Stimulated activated CD4-positive, alpha-beta T cell treated with anti-CD3 and anti-CD28 coated beads, Interleukin-15, amount 100 ng/mL, for 24 hours (primary cell): ENCODE measurements at regions not wholly inside any gene's neighbourhood (a gene's known extent, or its start where the extent isn't known, plus 50 kb on each side); places are given as distances from the start of the nearest gene placed in this dataset.

Experiments
- DNase-seq: peaks from one replicate; pipeline ENCODE4 v3.0.0-alpha.2; 2020

DNA sequence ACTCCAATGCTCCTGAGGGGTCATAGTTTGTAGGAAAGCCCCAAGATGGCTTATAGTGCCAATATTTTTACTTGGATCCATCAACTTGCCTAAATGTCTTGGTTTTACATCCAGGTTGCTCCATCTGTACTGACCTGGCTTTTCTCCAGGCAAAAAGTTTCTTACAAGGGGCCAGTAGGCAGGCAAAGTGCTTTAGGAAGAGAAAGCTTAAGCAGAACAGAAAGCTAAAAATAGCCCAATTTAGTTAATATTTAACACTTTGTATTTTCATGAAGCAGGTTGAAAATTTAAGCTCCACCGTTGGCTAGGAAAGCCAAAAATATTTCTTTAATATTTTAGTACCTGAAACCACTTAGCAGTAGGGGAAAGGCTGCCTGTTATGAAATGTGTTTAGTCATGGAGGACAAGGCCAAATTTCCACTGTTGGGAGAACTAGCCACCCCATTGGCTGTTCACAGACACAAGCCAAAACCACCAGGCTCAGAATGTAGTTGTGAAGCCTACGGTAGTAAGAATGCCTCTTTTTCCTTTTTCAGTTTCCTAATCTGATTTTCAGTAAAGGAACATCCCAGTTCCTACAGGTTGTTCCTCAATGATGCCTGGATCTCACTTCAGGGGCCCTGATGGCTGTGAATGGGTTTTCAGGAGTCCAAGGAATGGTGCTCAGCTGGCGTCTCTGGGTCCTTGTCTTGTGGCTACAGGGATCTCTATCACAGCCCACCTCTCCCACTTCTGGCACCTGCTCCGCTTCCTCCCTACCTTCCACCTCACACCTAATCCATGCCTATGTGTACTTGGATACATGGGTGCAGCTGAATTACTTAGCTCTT is 324.8 kb downstream of the PMP22 start:
- no peak for DNase-seq

DNA sequence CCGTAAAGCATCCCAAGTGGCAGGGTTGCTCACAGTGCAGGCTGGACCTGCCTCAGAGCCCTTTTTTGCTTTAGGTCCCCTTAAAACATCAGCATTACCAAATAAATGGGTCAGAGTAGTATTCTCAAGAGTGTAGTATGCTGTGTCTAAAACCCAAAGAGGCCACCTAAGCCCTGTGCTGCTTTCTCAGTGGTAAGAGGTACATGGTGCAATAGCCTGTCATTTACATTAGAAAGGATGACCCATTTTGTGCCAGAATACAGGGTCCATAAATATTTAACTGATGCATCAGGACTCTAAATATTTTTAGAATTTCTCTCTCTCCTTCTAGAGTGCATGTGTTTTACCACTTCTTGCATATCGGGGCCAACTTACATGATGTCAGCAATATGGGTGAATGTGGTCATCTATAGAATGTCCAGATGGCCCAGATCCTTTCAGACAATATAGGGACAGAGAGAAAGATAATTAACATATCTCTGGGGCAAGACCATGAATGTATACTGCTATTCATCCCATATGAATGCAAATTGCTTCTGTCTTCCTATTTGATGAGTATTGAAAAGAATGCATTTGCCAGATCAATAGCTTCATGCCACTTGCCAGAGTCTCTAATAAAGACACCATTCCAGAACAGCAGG is 329.2 kb downstream of the PMP22 start:
- DNase-seq = no peak

DNA sequence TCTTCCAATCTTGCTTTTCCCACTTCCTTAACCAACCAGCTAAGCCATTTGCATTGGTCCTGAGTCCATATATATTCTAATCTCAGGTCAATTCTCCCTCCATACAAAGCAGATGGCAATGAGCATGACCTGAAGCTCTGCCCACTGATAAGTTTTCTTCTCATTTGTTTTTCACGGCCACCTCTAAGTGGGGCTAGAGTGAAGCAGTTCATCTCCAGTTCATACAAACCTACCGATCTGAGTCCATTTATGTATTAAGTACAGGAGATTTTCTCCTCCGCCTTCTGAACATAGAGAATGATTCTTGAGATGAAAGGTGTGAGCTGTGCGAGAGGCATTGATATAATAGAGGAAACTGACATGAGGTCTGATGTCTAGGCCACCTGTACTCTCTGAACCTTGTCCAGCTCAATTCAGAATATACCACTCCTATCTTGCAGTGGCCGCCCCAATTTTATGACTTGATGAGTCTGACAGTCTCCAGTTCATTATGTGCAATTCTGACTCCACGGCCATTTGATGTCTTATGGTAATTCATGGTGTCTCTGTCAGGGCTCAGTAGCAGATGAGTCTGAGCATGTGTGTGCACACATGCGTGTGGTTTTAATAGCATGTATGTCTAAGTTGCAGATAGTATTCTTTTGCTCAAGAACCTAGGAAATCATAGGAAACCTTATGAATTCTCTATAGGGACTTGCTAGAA is 329.8 kb downstream of the PMP22 start:
- DNase-seq = no peak

DNA sequence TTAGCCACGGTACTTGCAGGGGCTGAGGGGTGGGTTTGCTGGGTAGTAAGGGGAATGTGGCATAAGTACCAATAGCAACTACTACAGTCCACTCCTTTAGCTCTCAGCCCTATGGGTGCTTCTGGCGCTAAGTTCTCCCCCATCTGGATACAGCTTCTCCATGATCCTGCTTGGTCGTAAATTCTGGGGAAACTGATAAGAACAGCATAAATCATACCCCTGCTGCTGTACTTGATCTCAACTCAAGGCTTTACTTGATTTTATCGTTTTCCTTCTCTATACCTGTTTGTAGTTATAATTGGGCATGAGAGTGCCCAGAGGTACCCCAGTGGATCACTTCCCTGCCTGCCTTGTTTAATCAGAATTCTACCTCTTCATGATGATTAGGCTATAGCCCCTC is 331.4 kb downstream of the PMP22 start:
- DNase-seq = no peak

DNA sequence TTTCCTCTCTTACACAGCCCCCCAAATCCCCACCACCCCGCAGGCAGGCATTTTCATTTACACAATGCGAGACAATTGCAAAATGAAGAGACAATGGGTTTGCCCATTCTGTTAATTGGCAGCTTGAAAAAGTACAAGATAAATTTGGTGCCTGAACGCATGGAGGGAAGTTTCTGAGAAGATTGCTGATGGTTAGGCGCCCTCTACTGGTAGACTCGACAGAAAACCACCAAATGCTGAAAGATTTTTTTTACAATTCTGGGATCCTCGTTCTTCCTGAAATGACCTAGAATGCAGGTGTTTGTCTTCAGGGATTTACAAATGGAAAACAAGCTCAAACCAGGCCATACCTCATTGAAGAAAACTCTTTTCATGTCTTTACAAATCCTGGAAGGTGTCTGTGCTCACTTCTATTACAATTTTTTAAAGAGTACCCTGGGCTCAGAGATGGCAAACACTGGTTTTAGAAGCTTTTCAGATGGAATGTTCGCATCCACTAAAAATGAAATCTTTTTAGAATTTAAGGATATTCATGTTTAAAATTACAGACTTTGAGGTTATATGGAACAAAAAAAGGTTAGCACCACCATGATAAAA is 338.5 kb downstream of the PMP22 start:
- DNase-seq = peak; percentile 54

DNA sequence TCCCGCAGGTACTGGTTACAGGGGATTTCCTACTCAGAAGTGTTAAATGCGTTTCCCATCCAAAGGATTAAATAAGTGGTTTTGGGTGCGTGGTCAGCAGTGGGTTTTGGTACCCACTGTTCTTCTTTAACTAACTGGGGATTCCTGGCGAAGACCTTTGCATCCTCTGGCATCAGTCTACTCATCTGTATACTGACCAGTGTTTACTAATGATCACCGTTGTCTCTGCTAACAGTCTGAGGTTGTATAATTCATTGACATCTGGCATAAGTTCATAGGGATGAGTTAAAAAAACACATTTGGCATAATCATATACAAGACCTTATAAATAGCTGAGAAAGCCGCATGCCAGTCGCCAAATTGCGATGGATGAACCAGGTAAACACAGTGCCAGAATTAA is 339.1 kb downstream of the PMP22 start:
- no peak for DNase-seq

DNA sequence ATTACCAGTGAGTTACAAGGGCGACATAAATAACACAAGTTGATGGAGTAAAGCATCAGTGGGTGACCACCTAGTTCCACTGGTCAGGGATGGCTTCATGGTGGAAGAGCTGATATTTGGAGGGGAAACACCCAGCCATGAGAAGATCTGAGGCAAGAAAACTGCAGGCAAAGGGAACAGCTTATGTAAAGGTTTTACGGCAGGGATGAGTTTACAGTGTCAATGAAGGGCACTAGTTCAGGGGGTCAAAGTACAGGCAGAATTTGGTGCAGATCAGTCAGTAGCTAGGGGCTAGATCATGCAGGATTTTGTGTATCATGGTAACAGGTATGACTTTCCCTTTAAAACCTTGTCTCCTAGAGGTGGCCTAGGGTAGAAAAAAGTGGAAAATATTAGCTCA is 339.6 kb downstream of the PMP22 start:
- DNase-seq = no peak

DNA sequence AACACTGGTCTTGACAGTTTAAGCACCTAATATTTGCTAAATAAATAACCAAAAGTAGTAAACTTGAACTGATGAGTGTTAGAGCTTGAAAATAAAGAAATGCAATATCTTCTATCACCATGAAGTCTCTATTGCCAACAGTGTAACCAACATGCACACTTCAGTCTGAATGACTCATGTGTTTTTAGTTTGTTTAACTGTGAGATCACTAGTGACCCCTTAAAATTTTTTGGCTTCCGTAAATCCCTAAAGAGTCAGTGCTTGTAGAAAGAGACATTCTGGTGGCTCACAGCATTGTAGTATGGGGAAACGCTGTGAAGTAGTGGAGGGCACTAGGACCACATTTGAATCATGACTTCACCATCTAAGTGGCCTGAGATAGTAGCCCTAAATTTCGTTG is 341.1 kb downstream of the PMP22 start:
- DNase-seq = no peak

DNA sequence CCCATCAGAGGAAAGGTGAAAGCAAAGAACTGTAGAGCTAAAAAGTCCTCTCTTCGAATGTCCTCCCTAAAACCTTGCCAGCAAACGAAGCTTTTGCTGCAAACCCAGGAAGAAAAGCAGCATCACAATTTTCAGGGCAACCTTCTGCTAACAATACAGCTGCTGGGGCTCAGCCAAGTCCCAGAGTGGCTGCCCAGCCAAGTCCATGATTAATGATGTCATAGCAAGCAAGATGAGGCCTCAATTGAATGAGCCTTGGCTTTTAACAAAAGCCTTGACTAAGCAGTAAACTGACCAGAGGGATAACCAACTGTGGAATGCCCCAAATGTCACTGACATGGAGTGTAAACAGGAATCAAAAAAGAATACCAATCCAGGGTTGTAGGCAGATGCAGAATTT is 342.7 kb downstream of the PMP22 start:
- no peak for DNase-seq

DNA sequence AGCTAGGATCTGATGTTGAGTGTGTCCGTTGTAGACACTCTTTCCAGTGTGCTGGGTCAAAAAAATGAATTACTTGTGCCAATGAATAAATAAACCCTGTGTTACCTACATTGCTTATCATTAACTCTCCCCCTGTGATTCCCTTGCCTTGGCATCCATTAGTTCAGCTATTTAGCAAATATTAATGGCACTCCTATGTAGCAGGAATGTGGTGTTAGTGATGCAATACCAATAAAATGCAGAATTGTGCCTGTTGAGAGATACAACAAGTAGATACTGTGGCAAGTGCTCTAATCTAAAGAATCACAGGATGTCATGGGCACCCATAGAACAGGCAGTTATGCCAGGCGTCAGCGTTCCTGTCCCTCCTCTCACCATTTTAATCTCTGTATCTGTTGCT is 343.2 kb downstream of the PMP22 start:
- no peak for DNase-seq

DNA sequence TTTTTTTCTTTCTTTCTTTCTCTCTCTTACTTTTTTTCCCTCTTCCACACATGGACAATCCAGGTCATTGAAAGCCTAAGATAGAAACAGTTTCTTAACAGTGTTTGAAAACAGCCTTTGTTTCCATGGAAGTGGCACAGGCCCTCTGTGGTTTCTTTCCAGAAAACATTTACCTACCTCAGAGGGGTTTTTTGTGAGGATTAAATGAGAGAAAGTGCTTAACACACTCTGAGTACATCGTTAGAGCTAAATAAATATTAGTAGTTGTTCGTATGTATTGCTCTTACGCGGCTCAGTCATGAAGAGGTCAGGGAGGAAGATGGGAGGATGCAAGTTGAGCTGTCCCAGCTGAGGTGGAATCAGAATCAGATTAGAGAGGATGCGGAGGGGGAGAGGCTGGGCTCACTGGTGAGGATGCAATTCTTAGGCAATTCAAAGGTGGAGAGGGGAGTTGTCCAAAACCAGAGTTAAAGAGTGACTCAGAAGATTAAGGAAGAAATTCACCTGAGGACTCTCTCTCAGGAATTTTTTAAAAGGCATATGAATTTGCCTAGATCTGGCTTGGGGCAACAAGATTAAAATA is 345.4 kb downstream of the PMP22 start:
- no peak for DNase-seq

DNA sequence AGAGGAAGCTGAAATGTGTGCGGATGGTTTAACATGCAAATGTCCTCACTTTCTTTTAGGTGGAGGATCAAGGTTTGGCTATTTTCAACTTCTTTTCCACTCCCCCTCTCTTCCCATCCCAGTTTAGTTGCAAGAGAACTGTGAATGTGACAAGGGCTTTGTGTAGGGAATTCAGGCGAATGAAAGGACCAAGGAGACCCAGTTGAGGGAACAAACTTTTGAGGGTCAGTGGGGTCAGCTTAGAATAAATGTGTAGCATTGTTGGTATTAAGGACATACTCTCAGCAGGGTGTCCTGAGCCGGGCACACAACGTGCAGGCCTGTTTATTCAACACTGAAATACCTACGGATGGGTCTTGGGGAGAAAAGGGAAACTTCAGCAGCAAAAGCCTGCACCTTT is 346.0 kb downstream of the PMP22 start:
- DNase-seq = no peak

DNA sequence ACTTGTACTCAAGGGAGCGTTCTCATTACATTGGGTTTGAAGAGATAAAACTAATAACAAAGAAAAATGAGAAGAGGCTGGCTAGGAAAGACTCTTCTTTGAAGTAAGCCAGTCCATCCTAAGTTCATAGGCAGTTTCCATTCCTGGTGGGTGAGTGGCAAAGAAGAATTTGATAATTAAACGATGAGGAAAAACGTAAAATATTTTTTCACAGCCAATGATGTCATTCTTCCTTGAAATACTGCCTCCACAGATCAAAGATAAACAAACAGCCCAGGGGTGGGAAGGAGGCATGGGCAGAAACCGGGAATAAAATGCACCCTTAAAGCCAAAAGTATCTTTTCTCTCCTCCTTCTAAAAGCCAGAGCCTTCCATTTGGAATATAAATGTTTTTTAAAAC is 346.6 kb downstream of the PMP22 start:
- no peak for DNase-seq

DNA sequence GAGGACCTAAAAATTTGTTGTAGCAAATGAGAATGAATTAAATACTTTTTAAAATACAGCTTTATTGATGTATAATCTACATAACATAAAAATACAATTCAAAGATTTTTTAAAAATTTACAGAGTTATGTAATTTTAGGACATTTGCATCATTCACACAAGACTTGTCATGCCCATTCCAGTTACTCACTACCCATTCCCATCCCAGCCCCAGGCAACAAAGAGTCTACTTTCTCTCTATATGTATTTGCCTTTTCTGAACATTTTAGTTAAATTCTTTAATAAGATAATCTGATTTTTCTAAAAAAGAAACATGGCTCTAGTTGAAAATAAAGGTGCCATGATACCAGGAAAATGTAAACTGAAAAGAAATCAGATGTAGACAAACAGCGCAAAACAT is 354.2 kb downstream of the PMP22 start:
- DNase-seq = no peak

DNA sequence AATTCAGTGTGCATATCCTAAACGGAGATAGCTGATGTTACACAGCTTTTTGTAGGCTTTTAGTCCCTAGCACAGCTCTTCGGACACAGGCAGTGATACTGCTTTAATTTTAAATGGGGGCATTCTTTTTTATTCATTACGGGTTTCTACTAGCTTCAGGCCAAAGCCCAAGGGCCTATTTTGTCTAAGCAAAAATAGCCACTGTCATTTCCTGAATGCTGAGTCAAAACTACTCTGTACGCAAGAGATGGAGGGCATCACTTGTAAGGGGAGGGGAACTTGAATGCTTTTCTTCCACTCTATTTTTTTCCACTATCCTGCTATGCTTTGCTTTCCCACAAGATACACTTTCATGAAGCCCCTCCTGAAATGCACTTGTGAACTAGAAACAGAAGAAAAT is 360.7 kb downstream of the PMP22 start:
- no peak for DNase-seq

DNA sequence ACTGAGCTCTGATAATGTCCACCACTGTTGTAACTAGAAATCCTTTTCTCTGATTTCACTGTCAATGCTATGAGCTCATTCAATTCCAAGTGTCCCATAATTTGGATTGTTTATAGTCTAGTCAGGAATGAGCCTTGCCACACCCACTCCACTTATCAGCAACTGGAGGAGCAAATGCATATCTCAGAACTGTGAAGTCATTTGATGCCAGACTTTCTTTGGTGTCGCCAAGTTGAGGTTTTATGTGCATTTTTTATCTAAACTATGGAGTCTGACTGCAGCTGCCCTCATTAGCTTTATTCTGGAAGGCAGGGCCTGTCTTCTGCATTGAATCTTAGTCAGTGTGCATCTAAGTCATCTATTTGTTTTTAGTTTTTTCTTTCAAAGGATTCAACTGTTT is 361.3 kb downstream of the PMP22 start:
- DNase-seq = no peak

DNA sequence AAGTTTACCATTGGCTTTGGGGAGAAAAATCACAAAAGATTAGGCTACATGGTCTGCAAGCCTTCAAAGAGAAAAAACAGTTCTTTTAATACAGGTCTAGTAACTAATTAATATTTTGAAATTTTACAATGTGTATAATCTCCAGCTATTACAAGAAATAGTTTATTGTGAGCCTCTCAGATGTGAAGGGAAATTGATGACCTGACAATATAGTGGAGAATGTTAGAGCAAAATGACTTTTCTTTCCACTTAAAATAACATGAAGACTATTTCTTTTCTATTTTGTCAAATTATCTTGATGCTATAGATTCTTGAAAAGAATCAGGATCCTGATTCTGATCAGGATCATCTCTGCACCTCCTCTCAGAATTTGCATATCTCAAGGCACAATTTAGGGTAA is 362.3 kb downstream of the PMP22 start:
- DNase-seq = no peak

DNA sequence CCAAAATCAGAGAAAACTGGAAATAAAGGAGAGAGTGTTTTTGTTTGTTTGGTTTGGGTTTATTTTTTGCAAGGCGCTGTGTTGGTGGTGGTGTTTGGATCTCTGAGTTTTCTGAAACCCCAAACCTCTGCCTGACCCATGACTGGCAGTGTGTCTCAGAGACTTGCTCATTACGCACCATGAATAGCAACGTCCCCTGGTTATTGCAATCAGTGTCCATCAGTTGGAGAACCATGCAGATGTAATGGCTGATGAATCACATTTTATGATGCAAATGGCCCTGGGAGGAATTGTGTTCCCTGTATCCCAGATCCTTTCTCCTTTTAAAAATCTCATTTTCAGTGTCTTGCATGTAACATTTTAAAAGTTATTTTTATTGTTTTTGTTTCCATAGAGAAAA is 362.8 kb downstream of the PMP22 start:
- no peak for DNase-seq

DNA sequence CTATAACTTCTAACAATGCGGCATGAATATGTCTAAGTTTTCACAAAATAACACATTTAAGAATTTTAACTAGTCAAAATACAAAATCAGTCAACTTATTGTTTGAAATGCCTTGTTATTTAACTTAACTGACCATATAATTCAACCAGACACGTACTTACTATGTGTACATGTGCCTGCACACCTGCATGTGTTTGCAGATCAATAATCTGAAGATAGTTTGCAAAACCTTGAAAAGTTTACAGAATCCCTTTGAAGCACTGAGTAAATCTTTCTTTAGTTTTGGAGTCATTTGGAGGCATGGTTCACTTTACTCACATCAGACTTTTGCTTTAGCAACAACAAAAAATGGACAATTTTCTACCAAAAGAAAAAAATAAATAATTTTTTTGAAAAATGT is 363.8 kb downstream of the PMP22 start:
- DNase-seq = no peak

DNA sequence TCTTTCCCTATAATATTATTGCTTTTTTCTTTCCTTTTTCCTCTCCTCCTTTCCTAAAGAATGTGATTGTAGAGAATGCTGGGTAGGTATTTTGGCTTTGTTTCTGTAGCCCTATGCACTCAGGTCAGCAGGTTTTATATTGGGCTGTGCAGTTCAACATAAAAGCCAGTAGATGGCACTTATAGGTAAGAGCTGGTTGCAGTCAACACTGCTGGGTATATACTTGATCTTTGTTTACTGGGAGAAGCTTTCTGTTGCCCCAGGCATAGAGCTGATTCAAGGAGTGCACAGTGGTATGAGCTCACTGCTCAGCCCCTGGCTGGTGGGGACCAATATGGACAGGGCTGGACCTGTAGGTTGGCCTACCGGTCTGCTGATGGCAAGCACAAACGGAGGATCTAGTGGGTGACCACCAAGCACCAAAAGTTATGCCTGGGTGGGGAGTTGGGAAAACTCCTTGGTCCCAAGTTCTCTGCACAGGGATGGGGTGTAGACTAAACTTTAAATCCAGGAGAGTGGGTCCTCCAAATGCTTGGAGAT is 378.9 kb downstream of the PMP22 start:
- DNase-seq = no peak

DNA sequence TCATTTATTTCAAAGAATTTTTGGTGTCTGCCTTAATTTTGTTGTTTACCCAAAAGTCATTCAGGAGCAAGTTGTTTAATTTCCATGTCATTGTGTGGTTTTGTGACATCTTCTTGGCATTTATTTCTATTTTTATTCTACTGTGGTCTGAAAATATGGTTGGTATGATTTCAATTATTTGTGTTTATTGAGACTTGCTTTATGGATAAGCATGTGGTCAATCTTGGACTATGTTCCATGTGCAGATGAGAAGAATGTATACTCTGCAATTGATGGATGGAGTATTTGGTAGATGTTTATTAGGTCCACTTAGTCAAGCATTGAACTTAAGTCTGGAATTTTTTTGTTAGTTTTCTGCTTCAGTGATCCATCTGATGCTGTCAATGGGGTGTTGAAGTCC is 383.0 kb downstream of the PMP22 start:
- no peak for DNase-seq

DNA sequence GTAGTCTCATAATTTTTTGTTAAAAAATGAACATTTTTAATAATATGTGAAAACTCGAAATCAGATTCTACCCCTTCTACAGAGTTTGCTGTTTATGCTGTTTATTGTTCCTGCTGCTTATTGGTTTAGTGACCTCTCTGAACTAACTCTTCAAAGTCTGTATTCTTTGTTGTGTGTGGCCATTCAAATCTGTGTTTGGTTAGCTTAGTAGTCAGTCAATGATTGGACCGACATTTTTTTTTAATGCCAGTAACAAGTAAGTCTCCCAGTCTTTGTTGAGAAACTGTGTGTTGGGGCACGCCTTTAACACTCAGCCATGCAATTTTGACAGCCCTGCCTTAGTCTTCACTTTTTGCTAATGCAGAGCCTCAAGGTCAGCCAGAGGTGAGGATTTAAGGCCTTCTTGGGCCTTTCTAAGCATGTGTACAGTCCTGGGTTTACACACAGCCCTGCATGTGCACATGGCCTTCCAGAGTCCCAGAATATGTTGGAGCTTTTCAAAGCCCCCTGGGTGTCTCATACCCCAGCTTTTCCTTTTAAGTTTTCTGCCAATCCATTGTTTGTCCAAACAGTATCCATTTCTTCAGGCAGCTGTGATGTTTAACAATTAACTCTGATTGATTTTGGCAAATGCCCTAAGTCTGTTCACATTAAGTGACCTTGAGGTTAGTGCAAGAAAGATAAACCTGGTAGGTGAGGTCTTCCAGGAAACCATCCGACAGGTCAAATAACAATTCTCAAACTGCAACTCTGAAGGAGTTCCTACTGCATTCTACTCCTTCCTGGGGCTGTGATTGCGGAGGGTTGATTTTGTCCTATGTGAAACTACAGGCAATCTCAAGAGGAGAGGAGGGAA is 389.3 kb downstream of the PMP22 start:
- no peak for DNase-seq
